NOMO-1 (cell line): ENCODE measurements at regions not wholly inside any gene's neighbourhood (a gene's known extent, or its start where the extent isn't known, plus 50 kb on each side); places are given as distances from the start of the nearest gene placed in this dataset.
"Not testable (repeated sequence)": the region's sequence is repeated elsewhere in the genome, so short reads cannot be mapped to it uniquely, and the experiment has no call there.

ENCODE experiments used
- DNase-seq, 2 experiments: peaks; one replicate each; lab custom pipeline; 2025; ENCODE audit not compliant: unreplicated experiment in 2 of 2; lab: John Stamatoyannopoulos, UW

DNA sequence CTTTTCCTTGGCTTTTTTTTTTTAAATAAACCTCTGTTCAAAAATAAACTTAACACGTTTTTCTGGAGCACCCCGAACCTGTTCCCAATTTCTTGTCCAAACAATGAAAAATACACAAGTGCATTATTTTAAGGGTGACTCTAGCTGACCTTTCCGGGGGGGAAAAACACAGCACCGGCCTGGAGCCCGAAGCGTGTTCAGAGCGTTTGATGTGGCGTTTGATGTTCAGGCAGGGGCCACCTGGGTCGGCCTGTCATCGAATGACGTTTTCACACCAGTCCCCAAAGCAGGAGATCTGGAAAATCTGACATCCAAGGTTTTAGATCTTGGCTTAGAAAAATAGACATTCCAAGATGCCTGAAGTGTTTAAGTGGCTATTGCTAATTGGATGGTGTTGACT, 282.1 kb downstream of the SHOX start:
- no peak for DNase-seq

DNA sequence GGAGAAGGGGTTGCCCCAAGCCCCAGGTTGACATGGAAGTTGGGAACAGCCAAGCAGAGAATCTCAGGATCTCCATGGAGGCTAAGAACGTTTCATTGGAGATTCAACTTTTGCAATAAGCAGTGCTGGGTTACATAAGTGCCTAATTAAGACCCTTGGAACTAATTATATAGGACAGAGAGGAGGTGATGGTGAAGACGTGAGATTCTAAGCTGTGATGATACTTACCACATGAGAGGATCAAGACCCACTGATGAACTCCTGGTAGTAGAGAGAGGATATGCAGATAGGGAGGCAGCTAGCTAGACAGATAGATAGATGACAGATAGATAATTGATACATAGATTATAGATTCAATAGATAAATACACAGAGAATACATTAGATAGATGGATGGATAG, 278.5 kb downstream of the SHOX start:
- DNase-seq: not testable (repeated sequence)

GRCh38 chrX:906586-906985, 276.0 kb downstream of the SHOX start:
- no peak for DNase-seq

DNA sequence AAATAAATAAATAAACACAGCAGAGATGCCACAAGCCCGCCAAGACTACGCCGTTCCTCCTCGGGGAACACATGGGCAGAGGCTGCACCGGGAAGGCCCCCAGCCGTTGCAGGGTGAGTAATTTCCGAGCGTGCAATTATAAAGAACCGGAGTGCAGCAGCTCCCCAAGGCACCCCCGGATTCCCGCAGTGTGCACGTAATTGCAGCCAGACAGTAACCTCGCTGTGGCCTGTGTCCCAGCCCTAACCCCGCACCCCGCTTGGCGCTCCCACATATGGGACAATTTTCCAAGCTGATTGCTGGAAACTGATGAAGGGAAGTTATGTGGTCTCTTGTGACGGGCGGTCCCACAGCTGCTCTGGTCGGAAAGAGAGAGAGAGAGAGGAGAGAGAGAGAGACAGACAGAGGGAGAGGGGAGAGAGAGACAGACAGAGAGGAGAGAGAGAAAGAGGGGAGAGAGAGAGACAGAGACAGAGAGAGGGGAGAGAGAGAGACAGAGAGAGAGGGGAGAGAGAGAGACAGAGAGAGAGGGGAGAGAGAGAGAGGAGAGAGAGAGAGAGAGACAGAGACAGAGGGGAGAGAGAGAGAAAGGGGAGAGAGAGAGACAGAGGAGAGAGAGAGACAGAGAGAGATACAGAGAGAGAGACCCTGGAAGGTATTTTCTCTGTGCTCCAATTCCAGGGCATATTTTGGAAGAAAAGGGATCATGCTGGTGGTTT, 275.4 kb downstream of the SHOX start:
- no peak for DNase-seq

GRCh38 chrX:903116-903515, 272.5 kb downstream of the SHOX start:
- DNase-seq: no peak

- no peak for DNase-seq
These were observed 265.7 kb downstream of the SHOX start for GRCh38 chrX:896256-896655.

DNA sequence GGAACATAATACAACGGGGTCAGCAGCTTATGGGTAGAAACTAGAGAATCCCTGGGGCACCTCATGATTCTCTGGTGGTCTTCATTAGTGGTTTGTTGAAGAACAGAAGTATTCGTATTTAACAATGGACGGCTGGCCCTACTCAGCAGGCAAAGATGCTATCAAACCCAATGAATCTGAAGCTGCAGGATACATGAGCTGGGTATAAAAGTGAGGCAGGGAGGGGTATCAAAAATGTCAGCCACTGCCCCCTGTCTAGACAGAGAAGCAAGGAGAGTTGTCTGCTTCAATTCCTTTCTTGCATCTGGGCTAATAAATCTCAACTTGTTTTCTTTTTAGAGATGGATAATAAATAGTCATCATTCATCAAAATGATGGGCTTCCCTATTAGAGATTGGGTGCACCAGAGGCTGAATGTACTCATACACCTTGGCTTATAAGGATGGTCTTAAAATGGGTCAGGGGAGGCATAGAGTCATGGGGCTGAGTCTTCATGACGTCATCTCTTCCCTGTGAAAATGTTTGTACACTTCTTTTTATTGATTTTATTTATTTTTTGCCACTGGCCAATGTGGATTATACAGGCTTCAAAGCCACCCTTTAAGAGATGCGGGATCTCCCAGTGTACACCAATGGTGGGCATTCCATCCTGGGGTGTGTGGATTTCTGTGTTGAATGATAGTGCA, 259.5 kb downstream of the SHOX start:
- DNase-seq: no peak

DNA sequence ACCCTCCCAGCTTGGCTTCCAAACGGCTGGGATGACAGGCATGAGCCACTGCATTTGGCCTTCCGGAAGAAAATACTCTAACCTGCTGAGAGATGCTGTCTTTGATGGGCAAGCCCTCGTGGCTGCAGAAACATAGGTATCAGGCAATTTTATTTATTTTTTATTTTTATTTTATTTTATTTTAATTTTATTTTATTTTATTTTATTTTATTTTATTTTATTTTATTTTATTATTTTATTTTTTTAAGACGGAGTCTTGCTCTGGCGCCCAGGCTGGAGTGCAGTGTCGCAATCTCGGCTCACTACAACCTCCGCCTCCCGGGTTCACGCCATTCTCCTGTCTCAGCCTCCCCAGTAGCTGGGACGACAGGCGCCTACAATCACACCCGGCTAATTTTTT, 257.1 kb downstream of the SHOX start:
- not testable (repeated sequence) for DNase-seq

DNA sequence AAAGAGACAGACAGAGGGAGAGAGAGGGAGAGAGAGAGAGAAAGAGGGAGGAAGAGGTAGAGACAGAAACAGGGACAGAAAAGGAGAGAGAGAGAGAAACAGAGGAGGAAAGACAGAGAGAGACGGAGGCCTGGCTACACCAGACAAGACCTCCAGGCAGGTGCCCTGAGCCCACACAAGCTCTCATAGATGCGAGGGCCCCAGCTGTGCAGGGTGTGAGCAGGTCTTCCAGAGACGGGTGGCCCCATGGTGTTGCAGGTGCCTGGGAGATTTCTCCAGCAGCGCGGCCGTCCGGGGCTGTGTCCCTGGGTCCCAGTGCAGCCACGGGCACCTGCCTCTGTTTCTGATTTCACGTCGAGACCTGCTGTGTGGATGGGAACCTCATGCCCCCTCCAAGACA, 253.0 kb downstream of the SHOX start:
- no peak for DNase-seq

- DNase-seq: not testable (repeated sequence)
These were observed 249.4 kb downstream of the SHOX start for GRCh38 chrX:879756-880698.

- DNase-seq: no peak
These were observed 243.5 kb downstream of the SHOX start for GRCh38 chrX:874061-874460.

GRCh38 chrX:873016-873415, 242.4 kb downstream of the SHOX start:
- no peak for DNase-seq

GRCh38 chrX:872090-872489, 241.5 kb downstream of the SHOX start:
- DNase-seq: no peak

DNA sequence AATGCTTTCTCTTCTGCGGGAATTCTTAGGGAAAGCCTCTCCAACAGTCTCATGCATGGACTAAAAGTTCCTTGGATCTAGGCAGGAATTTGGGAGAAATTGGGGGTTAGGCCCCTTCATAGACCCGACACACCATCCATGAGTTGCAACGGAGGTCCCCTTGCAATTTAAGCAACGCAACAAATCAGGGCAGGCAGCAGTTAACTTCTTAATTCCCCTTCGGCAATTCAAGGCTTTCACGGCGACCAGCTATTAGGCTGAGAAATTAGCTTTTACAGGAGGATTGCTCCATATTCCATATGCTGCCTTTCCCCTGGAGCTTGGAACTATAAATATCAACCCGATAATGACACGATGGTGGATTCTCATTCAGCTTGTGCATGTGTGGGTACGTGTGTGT, 241.0 kb downstream of the SHOX start:
- DNase-seq: no peak

GRCh38 chrX:867966-868647, 237.5 kb downstream of the SHOX start:
- DNase-seq: no peak

- no peak for DNase-seq
These were observed 236.9 kb downstream of the SHOX start for GRCh38 chrX:867502-867901.

DNA sequence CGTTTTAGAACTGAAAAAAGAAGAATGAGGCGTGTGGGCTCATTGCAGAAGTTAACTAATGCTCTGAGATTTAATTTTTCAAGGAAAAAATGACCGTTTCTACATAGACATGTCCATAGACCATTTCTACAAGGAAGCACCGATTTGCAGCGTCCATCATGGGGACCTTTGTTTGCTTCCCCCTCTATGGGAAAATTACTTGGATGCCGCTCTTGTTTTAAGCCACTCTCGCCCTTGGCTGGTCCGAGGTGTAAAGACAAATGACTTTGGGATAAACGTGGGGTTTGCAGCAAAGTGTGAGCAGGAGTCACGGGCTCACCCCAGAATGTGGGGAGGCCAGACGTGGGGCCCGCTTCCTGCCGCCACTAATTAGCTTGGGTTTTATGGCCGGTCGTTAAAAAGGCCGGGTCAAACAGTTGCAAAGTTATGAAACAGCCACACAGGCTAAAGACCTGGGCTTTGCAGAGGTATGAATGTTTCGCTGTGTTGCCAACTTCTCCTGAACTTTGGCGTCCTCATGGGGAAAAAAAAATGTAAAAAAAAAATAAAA, 235.9 kb downstream of the SHOX start:
- DNase-seq: no peak

- DNase-seq: no peak
These were observed 234.8 kb downstream of the SHOX start for GRCh38 chrX:865422-865821.

- no peak for DNase-seq
These were observed 231.3 kb downstream of the SHOX start for GRCh38 chrX:861921-862320.

- DNase-seq: no peak
These were observed 230.8 kb downstream of the SHOX start for GRCh38 chrX:861340-861890.
